Uterus (tissue), 3 donors: ENCODE measurements at regions not wholly inside any gene's neighbourhood (a gene's known extent, or its start where the extent isn't known, plus 50 kb on each side); places are given as distances from the start of the nearest gene placed in this dataset.

ENCODE experiments used
- DNase-seq, 2 donors: peaks; one replicate each; pipeline ENCODE4 v3.0.0-alpha.2; 2019 to 2020
- H3K27ac ChIP-seq, 2 donors: fragments of 200-600 bp; sonication (generic); 1 replicate in 1 of 2; 2 replicates in 1 of 2; pipeline ENCODE4 v1.5.1; 2016 to 2018
- H3K27me3 ChIP-seq, 2 donors: fragments of 200-600 bp; sonication (generic); one replicate each; pipeline ENCODE4 v1.5.1; 2018 to 2019; ENCODE audit warnings: control low read depth in 1 of 2
- H3K36me3 ChIP-seq, 2 donors: fragments of 200-600 bp; sonication (generic); one replicate each; pipeline ENCODE4 v1.5.1; 2019; ENCODE audit warnings: control low read depth in 1 of 2
- H3K4me1 ChIP-seq, 2 donors: fragments of 200-600 bp; sonication (generic); one replicate each; pipeline ENCODE4 v1.5.1; 2018 to 2019; ENCODE audit warnings: control low read depth in 1 of 2
- H3K4me3 ChIP-seq, 2 donors: fragments of 200-600 bp; sonication (generic); 1 replicate in 1 of 2; 2 replicates in 1 of 2; pipeline ENCODE4 v1.5.1; 2018 to 2019; ENCODE audit warnings: mild to moderate bottlenecking in 1 of 2
- H3K9me3 ChIP-seq, 2 donors: fragments of 200-600 bp; sonication (generic); one replicate each; pipeline ENCODE4 v1.5.1; 2019; ENCODE audit warnings: control low read depth in 1 of 2
- CTCF ChIP-seq, 4 experiments: fragments of 200-600 bp in 2 of 4; fragments of 450-650 bp in 2 of 4; sonication (generic) in 2 of 4; IDR thresholded peaks; one replicate each; pipeline ENCODE4 v1.5.1; 2016 to 2019; ENCODE audit warnings: antibody characterized with exemption in 4 of 4, mild to moderate bottlenecking in 2 of 4, moderate library complexity in 1 of 4
- POLR2A ChIP-seq, 2 donors: fragments of 450-650 bp; IDR thresholded peaks; one replicate each; pipeline ENCODE4 v1.6.1; 2016; ENCODE audit warnings: antibody characterized with exemption in 2 of 2, mild to moderate bottlenecking in 1 of 2, moderate library complexity in 1 of 2
- intact Hi-C: fragments of 100-400 bp; cut with DNase I; formaldehyde crosslinking; loops from one replicate; pipeline ENCODE4 v1.15.1; 2023; ENCODE audit warnings: low total_unique reads
- donor health status: DM: yes; HTN: yes; CAD: no.

DNA sequence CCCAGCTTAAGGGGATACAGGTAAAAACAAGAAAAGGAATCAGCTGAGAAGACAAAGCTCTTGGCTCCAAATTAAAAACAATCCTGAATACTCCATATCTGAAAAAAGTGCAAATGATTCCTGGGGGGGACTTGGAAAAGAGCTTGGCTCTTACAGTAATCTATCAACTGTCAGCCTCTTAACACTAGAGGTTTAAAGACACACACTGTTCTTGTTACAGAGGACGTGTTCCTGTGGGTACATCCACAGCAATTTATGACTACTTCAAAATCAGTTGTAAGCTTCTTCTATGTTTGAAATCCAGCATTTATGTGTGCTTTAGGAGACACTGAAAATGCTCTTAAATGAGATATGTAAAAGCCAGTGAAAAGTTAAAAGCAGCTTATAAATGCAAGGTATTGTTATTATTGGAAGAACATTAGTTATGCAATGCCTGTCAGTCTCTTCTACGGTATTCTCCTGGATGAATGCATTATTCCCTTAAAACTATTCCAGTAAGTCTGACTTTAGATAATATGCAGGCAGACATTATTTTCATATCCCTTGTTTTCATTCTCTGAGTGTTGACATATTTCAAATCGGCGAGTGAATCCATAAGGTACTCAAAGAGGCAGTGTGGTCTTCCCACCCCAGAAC, 408.4 kb upstream of the ADAMTS9 start:
- H3K9me3 ChIP-seq = no peaks in the 10 kb centered on the region
- DNase-seq = no peak
- TF ChIP-seq CTCF (IDR thresholded peaks at IDR 0.05) = no peak
- TF ChIP-seq POLR2A (IDR thresholded peaks at IDR 0.05) = no peak
- no peaks in the 10 kb centered on the region for H3K27me3 ChIP-seq
- H3K4me1 ChIP-seq = no peaks in the 10 kb centered on the region
- no peak overlapping the region for H3K27ac ChIP-seq
- no peak overlapping the region for H3K4me3 ChIP-seq
- intact Hi-C loops = no loop called here
- H3K36me3 ChIP-seq = no peaks in the 10 kb centered on the region

DNA sequence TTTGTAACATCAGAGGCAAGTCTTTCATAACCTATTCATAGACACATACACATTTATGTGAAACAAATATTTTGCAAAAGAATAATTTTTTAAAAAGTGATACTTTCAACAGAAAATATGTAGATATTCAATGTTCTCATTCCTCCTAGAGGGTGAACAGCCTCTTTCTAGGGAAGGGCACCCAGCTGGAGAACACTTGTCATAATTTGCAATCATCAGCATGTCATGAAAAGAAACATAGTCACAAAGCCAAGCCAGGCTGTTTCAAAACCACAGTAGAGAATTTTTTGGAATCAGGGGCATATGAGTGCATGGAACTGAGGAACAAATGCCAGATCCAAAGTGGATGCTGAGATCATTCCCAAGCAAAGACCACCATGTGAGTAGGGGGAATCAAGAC, 406.9 kb upstream of the ADAMTS9 start:
- Histone ChIP-seq H3K27me3 (no peaks in the 10 kb centered on the region), H3K27ac (no peak overlapping the region), H3K4me1 (no peaks in the 10 kb centered on the region), H3K36me3 (no peaks in the 10 kb centered on the region), H3K4me3 (no peak overlapping the region), H3K9me3 (no peaks in the 10 kb centered on the region)
- no peak for DNase-seq
- intact Hi-C loops = no loop called here
- TF ChIP-seq CTCF (IDR thresholded peaks at IDR 0.05) = no peak
- TF ChIP-seq POLR2A (IDR thresholded peaks at IDR 0.05) = no peak

- TF ChIP-seq POLR2A (IDR thresholded peaks at IDR 0.05) = no peak
- TF ChIP-seq CTCF (IDR thresholded peaks at IDR 0.05) = no peak
- Histone ChIP-seq H3K4me1 (no peaks in the 10 kb centered on the region), H3K27ac (no peak overlapping the region), H3K9me3 (no peaks in the 10 kb centered on the region), H3K4me3 (no peak overlapping the region), H3K36me3 (no peaks in the 10 kb centered on the region), H3K27me3 (no peaks in the 10 kb centered on the region)
- DNase-seq = no peak
- intact Hi-C loops = no loop called here
These were observed 405.8 kb upstream of the ADAMTS9 start for GRCh38 chr3:65093641-65094040.

DNA sequence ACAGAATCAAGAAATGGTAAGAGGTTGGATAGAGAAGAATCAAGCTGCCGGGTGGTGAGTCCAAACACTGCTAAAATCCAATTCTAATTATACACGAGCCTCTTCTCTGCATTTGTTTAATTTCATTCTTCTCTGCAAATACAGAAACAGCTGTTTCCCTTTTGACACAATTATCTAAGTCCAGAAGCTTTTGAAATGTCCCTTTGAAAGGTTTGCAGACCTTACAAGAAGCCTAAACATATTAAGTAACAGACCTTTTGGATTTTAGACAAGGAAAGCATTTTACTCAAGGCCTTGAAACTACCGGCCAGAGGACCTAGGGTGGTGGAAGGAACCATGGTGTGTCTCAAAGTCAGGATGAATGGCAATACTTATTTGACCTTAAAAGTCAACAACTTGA, 403.8 kb upstream of the ADAMTS9 start:
- TF ChIP-seq CTCF (IDR thresholded peaks at IDR 0.05) (no peak), POLR2A (IDR thresholded peaks at IDR 0.05) (no peak)

GRCh38 chr3:65083240-65083639, 395.4 kb upstream of the ADAMTS9 start:
- no peak overlapping the region for H3K4me3 ChIP-seq
- no peak overlapping the region for H3K27ac ChIP-seq
- intact Hi-C loops = no loop called here
- DNase-seq = no peak
- no peaks in the 10 kb centered on the region for H3K27me3 ChIP-seq
- TF ChIP-seq POLR2A (IDR thresholded peaks at IDR 0.05) (no peak), CTCF (IDR thresholded peaks at IDR 0.05) (no peak)
- H3K4me1 ChIP-seq = no peaks in the 10 kb centered on the region
- H3K9me3 ChIP-seq = no peaks in the 10 kb centered on the region
- H3K36me3 ChIP-seq = no peaks in the 10 kb centered on the region

More for the DNA sequence above, 403.8 kb upstream of the ADAMTS9 start:
- Histone ChIP-seq H3K27ac (no peak overlapping the region), H3K4me3 (no peak overlapping the region), H3K4me1 (no peaks in the 10 kb centered on the region), H3K9me3 (no peaks in the 10 kb centered on the region), H3K36me3 (no peaks in the 10 kb centered on the region), H3K27me3 (no peaks in the 10 kb centered on the region)
- DNase-seq = no peak
- intact Hi-C loops = no loop called here
